ENCODE measurements at regions not wholly inside any gene's neighbourhood (a gene's known extent, or its start where the extent isn't known, plus 50 kb on each side); places are given as distances from the start of the nearest gene placed in this dataset.

DNA sequence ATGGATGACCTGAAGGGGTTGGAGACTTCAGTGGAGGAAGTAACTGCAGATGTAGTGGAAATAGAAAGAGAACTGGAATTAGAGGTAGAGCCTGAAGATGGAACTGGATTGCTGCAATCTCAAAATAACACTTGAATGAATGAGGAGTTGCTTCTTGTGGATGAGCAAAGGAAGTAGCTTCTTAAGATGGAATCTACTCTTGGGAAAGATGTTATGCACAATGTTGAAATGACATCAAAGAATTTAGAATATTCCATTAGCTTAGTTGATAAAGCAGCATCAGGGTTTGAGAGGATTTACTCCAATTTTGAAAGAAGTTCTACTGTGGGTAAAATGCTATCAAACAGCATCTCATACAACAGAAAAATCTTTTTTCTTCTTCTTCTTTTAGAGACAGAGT is 186.4 kb upstream of the PRKD1 start (continued):
- TF ChIP-seq, protein P1, sequence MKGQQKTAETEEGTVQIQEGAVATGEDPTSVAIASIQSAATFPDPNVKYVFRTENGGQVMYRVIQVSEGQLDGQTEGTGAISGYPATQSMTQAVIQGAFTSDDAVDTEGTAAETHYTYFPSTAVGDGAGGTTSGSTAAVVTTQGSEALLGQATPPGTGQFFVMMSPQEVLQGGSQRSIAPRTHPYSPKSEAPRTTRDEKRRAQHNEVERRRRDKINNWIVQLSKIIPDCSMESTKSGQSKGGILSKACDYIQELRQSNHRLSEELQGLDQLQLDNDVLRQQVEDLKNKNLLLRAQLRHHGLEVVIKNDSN (IDR thresholded peaks at IDR 0.05; ENCODE audit: borderline replicate concordance, extremely low read length, insufficient read depth, low read depth, low read length), result no peak
- TF ChIP-seq, protein P2, sequence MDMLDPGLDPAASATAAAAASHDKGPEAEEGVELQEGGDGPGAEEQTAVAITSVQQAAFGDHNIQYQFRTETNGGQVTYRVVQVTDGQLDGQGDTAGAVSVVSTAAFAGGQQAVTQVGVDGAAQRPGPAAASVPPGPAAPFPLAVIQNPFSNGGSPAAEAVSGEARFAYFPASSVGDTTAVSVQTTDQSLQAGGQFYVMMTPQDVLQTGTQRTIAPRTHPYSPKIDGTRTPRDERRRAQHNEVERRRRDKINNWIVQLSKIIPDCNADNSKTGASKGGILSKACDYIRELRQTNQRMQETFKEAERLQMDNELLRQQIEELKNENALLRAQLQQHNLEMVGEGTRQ (IDR thresholded peaks at IDR 0.05; ENCODE audit: borderline replicate concordance, low read depth, low read length), result no peak
- TF ChIP-seq HCFC1 (IDR thresholded peaks at IDR 0.05; ENCODE audit: low read length), result no peak
- TF ChIP-seq NFYB (IDR thresholded peaks at IDR 0.05; ENCODE audit: insufficient read depth, low read depth, low read length), result no peak
- no peak for TF ChIP-seq NRF1 (conservative IDR thresholded peaks at IDR 0.05; ENCODE audit: low read depth, low read length)
- TF ChIP-seq FOXM1 (IDR thresholded peaks at IDR 0.05; ENCODE audit: low read depth, low read length), result no peak

DNA sequence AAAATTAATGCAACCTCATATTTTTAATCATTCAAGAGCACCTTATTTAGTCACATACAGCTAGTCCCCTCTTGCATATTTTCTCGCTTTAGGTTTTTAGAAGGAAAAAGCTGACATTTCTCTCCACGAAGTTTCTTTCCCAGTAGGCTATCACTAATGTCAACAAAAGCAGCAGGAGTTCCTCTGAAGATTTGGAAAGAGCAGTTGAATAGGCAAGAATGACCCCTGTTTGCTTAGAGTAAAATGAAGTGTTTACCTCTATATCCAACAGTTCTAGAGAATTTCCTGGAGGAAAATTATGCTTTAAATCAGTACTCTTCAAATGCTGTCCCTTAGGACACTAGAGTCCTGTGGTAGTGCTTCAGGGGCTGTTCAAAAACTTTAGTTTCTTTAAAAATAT is 188.1 kb upstream of the PRKD1 start:
- H3K9ac ChIP-seq (ENCODE audit: control insufficient read depth, insufficient read depth, low read length), result no peak overlapping the region
- intact Hi-C loops (cut with micrococcal nuclease; ENCODE audit: unreplicated experiment) (no loop called here), in situ Hi-C loops (cut with MboI) (no loop called here)
- no peak overlapping the region for H3K27ac ChIP-seq (ENCODE audit: control insufficient read depth, insufficient read depth)
- ATAC-seq (no peak), DNase-seq (ENCODE audit: low read depth, low spot score) (no peak), FAIRE-seq (no peak)
- H3K9me3 ChIP-seq (replicated peaks; ENCODE audit: control insufficient read depth, insufficient read depth, low read length), result no peaks in the 10 kb centered on the region
- ChIA-PET RAD21 (ENCODE audit: unreplicated experiment) (no interaction called here), POLR2A (no interaction called here), CTCF (no interaction called here), SMC1A (ENCODE audit: uncharacterized antibody, unreplicated experiment) (no interaction called here)
- H4K20me1 ChIP-seq (ENCODE audit: control insufficient read depth, insufficient read depth), result no peaks in the 10 kb centered on the region
- no peak overlapping the region for H2AFZ ChIP-seq (ENCODE audit: control insufficient read depth, low read depth, low read length)
- H3K4me1 ChIP-seq (ENCODE audit: control insufficient read depth, insufficient read depth, low read length), result no peaks in the 10 kb centered on the region
- no peak overlapping the region for H3K4me3 ChIP-seq
- H3K4me2 ChIP-seq (ENCODE audit: control insufficient read depth, insufficient read depth), result no peak overlapping the region
- no peaks in the 10 kb centered on the region for H3K27me3 ChIP-seq (replicated peaks in 1 of 2; ENCODE audit: control insufficient read depth in 2 of 2, insufficient read depth in 2 of 2, low read length in 1 of 2)
- no TSS peak for BruUV-seq (replicated peaks)
- no peaks in the 10 kb centered on the region for H3K79me2 ChIP-seq (ENCODE audit: control insufficient read depth, insufficient read depth, low read length)
- 0% methylated on average over 2 of the region's 2 CpGs for WGBS (ENCODE audit: insufficient coverage, insufficient replicate concordance, low lambda C conversion rate, missing lambda C conversion rate)
- no peak for TF ChIP-seq PAX8 (IDR thresholded peaks at IDR 0.05)
- TF ChIP-seq YBX1 (IDR thresholded peaks at IDR 0.05), result no peak
- no peak for TF ChIP-seq CBX5 (IDR thresholded peaks at IDR 0.05; ENCODE audit: low read depth)
- no peak for TF ChIP-seq CHD4 (IDR thresholded peaks at IDR 0.05)
- no peak for TF ChIP-seq ESRRA (IDR thresholded peaks at IDR 0.05; ENCODE audit: low read length)
- no peak for TF ChIP-seq MEF2B (IDR thresholded peaks at IDR 0.05; ENCODE audit: partially characterized antibody, poor library complexity, severe bottlenecking)
- TF ChIP-seq ZNF207 (IDR thresholded peaks at IDR 0.05; ENCODE audit: borderline replicate concordance), result no peak
- no peak for TF ChIP-seq LARP7 (IDR thresholded peaks at IDR 0.05)
- TF ChIP-seq ATF3 (IDR thresholded peaks at IDR 0.05; ENCODE audit: borderline replicate concordance, extremely low read depth, low read depth, low read length), result no peak
- no peak for TF ChIP-seq CHD1 (IDR thresholded peaks at IDR 0.05; ENCODE audit: low read depth, low read length)
- TF ChIP-seq EED (IDR thresholded peaks at IDR 0.05; ENCODE audit: low read depth), result no peak
- TF ChIP-seq ZNF24 (IDR thresholded peaks at IDR 0.05), result no peak
- no peak for TF ChIP-seq RAD51 (IDR thresholded peaks at IDR 0.05)
- TF ChIP-seq RAD21 (IDR thresholded peaks at IDR 0.05; ENCODE audit: insufficient read depth, low read depth, low read length), result no peak
- TF ChIP-seq, protein P3, sequence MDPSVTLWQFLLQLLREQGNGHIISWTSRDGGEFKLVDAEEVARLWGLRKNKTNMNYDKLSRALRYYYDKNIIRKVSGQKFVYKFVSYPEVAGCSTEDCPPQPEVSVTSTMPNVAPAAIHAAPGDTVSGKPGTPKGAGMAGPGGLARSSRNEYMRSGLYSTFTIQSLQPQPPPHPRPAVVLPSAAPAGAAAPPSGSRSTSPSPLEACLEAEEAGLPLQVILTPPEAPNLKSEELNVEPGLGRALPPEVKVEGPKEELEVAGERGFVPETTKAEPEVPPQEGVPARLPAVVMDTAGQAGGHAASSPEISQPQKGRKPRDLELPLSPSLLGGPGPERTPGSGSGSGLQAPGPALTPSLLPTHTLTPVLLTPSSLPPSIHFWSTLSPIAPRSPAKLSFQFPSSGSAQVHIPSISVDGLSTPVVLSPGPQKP (IDR thresholded peaks at IDR 0.05; ENCODE audit: low read depth, low read length), result no peak
- no peaks in the 10 kb centered on the region for H3K36me3 ChIP-seq (ENCODE audit: control insufficient read depth in 2 of 2, insufficient read depth in 2 of 2, low read length in 1 of 2)

Measured in GM12878 (cell line).